ENCODE measurements at regions not wholly inside any gene's neighbourhood (a gene's known extent, or its start where the extent isn't known, plus 50 kb on each side); places are given as distances from the start of the nearest gene placed in this dataset.

DNA sequence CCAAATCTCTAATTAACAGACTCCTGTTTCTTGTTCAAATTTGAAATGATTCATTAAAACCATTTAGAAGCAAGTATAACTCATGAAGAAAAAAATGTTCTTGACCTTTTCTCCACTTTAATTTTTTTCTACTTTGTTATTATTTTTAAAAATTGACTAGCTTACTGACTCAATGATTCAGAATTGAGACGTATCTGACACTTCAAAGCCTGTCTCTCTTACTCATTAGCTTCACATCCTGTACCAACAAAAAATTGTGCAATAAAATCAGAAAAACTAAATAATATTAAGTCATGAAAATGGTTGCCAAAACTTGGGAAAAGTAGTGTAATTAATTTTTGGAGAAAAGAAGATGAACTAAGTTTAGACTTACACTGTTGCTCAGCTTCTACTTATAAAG, 331.2 kb downstream of the SLC16A7 start:
- DNase-seq (ENCODE audit: low read depth in 3 of 3, low spot score in 2 of 3): no peak

DNA sequence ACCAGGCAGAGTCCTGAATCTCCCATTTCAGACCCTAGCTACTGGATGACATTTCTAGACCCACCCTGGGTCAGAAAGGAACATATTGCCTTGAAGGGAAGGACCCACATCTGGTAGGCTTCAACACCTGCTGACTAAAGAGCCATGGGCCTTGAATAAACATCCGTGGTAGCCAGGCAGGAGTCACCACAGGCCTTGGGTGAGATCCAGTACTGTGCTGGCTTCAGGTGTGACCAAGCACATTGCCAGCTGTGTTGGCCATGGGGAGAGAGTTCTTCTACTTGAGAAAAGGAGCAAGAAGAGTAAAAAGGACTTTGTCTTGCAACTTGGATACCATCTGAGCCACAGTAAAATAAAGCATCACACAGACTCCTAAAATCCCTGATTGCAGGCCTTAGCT, 332.6 kb downstream of the SLC16A7 start:
- no peak for DNase-seq (ENCODE audit: low read depth in 3 of 3, low spot score in 2 of 3)

DNA sequence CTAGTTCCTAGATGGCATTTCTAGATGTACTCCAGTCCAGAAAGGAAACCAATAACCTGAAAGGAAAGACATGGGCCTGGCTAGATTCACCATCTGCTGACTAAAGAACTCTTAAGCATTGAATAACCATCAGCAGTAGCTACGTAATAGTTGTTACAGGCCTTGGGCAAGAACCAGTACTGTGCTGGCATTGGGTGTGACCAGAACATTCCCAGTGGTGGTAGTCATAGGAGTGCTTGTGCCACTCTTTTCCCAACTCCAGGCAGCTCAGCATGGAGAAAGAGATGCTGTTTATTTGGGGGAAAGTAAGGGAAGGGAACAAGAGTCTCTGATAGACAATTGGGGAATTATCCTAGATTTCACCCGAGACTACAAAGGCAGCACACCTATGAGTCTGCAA, 333.3 kb downstream of the SLC16A7 start:
- no peak for DNase-seq (ENCODE audit: low read depth in 3 of 3, low spot score in 2 of 3)

DNA sequence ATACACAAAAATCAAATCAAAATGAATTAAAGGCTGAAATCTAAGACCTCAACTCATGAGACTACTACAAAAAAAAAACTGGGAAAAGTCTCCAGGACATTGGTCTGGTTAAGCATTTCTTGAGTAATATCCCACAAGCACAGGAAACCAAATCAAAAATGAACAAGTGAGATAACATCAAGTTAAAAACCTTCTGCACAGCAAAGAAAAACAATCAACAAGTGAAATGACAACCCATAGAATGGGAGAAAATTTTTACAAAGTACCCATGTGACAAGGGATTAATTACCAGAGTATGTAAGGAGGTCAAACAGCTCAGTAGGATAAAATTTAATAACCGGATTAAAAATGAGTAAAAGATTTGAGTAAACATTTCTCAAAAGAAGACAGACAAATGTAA, 338.7 kb downstream of the SLC16A7 start:
- no peak for DNase-seq (ENCODE audit: low read depth in 3 of 3, low spot score in 2 of 3)

DNA sequence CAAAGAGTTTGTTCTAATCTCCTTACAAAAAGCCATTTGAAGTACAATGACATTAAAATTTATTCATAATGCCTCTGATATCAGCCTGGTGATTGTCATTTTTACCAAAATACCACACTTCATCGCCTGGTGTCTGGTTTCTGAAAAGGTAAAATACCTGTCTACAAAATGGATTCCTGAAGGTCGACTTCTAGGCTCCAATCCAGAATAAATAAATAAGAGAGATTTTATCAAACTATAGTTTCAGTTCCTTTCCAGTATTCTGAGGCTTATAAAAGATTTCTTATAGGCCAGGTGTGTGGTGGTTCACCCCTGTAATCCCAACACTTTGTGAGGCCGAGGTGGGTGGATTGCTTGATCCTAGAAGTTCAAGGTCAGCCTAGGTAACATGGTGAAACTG, 340.7 kb downstream of the SLC16A7 start:
- DNase-seq (ENCODE audit: low read depth in 3 of 3, low spot score in 2 of 3): no peak

DNA sequence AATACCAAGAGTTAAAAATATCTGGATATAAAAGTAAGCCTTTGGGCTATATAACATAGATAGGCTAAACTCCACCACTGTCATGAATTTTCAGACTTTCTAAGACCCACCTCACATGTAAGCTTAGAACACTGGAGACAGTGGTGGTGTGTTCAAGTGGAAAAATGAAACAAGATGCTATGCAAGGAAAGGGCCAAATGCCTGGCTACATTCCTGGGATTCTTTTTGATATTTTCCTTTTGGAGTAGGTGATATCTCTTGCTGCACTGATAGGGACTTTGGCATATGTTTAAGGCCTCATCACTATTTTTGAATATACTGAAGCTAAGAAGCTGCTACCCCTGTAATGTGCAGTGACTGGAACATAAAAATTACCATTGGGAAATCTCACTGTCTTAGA, 341.3 kb downstream of the SLC16A7 start:
- DNase-seq (ENCODE audit: low read depth in 3 of 3, low spot score in 2 of 3): no peak

DNA sequence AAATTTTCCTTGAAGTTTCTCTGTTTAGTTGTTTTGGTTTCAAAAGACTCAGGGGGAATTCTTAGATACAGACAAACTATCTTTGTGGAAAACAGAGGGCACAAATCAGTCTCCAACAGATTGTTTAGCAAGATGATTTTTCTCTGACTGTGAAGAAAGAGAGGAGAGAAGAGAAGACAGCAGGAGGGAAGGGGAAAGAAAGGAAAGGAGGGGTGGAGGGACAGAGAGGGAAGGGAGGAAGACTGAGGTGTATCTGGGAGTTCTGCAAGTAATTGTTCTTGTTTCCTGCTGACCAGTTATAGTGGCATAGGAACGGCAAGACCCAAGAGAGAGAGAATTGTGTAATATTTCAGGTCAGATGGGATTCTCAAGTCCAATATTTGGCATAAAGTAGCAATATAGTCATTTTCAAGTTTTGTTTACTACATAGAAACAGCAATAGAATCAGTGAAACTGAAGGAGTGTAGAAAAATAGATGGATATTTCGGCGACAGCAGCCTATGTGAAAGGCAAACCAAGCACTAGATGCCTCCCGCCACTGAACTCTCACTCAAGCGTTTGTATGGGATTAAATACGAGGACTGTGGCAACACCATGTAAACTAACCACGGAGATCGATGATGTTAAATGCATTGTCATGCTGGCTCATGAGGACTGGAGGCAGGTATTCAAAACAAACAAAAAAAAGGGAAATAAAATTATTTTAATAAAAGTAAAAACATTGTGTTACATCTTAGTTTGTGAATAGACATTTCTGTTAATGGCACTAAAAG, 342.5 kb downstream of the SLC16A7 start:
- DNase-seq (ENCODE audit: low read depth in 3 of 3, low spot score in 2 of 3): no peak

DNA sequence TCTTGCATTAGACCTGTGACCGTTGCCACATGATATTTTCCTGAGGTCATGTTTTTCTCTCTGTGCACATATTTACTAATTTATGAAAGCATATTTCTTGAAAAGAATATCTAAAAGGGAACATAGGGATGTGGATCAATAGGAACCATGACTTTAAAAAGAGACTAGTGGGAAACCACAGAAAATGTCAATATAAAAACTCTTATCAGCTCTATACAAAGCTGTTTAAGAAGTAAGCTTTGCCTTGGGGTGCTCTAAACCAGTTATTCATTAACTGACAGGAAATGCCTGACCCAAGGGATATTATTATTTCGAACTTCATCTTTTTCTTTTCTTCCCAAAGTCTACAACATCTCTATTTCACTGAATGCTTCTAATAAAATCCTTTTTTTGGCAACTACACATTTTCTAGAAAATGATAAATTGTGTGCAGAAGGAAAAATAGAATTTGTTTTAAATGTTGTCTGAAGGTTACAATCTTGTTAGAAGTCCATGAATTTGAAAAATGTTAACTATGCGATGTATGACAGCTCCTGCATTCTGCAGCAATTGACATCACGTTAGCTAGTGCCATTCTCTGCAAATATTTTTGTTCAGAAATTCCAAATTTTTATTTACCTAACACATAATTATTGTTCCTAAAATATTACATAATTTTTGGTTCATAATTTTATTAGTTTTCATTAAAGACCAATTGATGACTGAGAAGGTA, 345.0 kb downstream of the SLC16A7 start:
- no peak for DNase-seq (ENCODE audit: low read depth in 3 of 3, low spot score in 2 of 3)

DNA sequence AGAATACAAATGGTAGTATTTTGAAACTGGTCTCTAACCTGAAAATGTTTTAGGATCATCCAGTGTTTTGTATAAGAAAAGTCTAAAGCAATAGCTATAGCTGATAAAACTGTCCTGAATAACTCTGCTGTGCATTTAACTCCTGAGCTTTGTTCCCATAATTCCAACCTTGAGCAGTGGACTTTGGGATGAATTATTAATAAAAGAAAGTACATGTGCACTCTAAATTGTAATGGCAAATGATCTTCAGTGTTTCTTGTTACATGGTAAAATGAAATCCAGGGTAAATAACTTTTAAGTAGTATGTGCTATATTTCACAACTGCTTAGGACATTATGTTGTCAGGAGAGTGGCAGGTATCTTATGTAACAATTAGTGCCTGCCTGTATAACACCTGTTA, 345.6 kb downstream of the SLC16A7 start:
- no peak for DNase-seq (ENCODE audit: low read depth in 3 of 3, low spot score in 2 of 3)

DNA sequence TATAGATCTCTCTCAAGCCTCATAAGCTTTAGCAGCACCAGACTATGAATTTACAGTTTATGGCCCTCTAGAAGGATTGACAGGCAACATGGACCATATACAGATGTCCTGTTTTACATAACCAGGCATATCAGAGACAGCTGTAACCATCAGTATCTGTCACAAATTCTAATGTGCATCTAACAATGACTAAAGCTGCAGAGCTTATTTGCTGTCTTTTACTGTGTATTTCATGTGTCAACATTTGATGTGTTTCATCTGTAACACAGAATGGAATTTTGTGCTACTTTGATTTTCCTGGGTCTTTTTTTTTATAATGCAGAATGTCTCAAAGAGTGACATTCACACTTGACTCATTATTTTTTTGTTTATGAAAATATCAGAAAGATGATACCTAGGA, 348.3 kb downstream of the SLC16A7 start:
- no peak for DNase-seq (ENCODE audit: low read depth in 3 of 3, low spot score in 2 of 3)

DNA sequence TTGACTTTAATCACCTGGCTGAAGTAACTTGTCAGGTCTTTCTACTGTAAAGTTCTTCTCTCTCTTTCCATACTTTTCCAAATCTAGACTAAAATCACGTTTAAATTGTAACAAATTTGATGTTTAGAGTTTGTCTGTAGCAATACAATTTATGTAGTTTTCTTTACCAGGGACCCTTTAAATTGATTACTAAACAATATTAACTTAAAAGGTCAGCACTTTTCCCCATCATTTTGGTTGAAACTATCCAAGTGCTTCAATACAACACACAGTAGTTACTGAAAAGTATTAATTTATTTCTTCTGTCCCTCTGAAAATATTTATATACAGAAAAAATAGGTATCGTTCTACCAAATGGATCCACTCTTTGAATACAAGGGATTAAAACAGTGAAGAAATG, 350.8 kb downstream of the SLC16A7 start:
- DNase-seq (ENCODE audit: low read depth in 3 of 3, low spot score in 2 of 3): no peak

DNA sequence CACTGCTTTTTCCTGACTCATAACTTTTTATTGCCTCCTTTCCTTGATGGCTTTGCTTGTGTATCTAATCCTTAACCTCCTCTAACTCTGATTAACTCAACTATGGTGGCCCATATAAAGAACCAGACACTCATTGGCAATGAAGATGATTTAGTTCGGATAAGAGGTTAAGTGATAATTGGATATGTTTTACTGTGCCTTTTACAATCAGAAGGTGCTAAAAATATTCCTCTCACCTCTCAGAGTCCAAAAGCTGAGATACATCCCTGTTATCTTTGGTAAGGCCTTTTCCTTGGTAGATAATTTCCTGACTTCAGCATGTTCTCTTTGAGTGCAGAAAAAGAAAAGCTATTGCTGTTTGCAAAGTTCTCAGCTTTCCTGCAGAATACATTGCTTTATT, 367.7 kb downstream of the SLC16A7 start:
- DNase-seq (ENCODE audit: low read depth in 3 of 3, low spot score in 2 of 3): no peak

DNA sequence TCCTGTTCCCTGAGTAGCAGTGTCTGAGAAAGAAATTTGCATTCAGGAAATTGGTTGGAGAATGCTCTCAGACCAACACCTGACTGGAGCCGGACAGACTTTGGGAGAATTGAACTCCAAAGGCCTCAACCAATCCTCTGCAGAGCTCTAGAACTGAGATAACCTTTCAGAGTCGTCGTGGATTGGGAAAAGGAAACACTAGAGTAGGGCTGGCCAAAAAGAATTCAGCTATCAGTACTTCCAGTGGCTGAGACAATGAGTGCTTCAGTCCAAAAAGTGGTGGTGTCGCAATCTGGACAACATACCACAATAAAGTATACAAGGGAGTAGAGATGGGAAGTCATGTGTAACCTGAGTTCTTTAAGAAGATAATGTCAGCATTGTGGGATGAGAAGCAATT, 377.1 kb downstream of the SLC16A7 start:
- DNase-seq (ENCODE audit: low read depth in 3 of 3, low spot score in 2 of 3): no peak

DNA sequence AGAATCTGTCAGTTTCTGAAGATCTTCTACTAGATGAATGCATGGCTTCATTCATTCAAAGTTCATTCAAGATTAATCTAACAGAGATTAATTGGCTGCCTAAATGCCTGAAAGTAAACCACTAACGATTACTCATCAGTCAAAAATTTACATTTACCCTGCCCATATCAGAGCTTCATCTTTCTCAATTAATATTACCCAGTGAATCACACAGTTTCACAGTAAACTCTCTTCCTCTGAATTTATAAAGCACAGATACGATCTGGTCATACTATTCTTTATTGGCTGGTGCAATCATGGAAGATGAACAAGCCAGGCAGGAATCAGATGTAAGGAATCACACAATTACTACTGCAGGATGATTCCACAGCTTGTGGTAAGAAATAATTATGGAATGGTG, 377.7 kb downstream of the SLC16A7 start:
- DNase-seq (ENCODE audit: low read depth in 3 of 3, low spot score in 2 of 3): no peak

DNA sequence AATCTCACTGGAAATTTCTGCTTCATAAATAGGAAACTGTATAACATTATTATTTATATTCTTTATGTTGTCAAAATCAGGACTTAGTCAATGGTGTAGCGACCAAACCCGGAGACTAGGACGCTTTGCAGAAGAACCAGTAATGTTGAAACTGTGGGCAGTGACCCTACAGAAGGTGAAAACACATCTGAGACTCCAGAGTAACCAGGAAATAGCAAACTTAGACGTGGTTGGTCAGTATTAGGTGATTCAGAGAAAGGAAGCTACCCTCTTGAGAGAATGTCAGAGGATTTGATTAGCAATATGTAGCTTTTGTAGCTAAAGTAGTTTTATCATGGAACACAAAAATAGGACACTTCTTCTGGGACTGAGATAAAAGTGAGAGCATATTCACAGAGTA, 381.9 kb downstream of the SLC16A7 start:
- no peak for DNase-seq (ENCODE audit: low read depth in 3 of 3, low spot score in 2 of 3)

DNA sequence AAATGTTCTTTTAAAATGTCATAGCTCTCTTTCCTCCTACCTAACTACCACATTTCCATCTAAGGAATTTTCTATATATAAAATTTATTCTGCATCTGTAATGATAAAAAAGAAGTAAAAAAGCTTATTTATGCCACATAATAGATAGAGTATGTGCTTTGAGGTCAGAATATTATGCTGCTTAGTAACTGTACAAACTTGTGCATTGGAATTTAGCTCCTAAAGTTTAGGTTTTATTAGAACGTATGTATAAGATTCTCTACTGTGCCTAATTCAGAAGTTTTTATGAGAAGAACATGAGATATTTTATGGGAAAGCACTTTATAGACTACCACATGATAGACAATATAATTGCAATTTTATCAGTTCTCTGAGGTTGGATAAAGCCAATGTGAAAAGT, 384.6 kb downstream of the SLC16A7 start:
- DNase-seq (ENCODE audit: low read depth in 3 of 3, low spot score in 2 of 3): no peak

DNA sequence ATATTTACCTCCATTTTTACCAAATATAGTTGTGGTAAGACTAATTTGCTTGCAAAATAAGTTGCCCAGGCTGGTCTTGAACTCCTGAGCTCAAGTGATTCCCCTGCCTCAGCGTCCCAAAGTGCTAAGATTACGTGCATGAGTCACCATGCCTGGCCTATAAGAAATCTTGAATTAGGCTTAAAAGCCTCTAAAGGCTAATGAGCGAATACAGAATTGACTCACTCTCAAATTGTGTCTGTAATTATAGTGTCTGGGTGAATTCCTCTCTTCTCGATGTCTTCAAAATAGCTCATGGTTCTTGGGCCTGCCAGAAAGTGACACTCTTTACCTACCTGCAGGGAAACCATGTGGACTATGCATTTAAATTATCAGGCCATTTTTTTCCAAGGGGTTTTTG, 403.5 kb downstream of the SLC16A7 start:
- DNase-seq (ENCODE audit: low read depth in 3 of 3, low spot score in 2 of 3): no peak

DNA sequence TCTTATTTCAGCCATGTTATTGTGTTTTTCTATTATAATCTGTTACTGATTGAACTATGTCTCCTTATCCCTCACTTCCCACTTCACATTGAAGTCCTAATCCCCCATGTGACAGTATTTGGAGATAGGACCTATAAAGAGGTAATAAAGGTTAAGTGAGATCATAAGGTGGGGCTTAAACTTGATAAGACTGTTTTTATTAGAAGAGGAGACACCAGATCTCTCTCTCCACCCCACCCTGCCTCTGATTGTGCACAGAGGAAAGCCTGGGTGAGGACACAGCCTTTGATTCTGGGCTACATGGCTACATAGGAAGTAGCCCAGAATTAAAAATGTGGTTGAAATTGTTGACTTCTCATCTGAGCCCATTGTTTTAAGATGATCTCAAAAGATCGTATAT, 414.7 kb downstream of the SLC16A7 start:
- DNase-seq (ENCODE audit: low read depth in 3 of 3, low spot score in 2 of 3): no peak

DNA sequence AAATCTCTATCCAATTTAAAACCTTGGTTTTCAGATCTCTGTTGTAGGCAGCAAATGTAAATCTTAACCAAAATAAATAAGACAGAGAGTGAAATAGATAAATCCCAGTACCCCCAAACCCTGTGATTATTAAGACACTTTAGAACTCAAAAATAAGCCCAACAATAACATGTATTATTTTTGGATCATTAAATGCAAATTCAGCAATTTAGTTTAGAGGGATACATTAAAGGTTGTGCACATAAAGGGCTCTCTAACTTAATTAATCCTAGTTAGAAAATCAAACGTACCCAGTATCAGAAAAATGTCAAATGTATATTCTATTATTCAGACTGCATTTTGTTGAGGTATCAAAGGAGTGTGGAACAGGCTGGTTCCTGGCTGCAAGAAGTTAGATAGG, 416.8 kb downstream of the SLC16A7 start:
- DNase-seq (ENCODE audit: low read depth in 3 of 3, low spot score in 2 of 3): no peak

DNA sequence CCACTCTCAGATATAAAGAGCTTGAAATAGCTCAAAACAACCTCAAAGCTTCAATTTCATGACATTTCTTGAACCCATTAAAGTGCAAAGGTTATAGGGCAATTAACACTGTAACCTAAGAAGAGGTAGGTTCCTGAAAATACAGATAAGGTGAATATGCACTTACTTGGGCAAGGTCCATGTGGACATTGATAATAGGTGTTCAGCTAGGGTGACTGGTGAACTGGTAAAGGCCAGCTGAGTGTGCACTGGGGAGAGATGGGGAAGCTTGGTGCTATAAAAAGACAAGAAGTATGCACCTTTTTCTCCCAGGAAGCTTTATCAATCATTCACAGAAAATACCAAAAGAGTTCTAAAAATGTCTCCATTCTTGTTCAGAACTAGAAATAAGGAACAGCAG, 418.6 kb downstream of the SLC16A7 start:
- DNase-seq (ENCODE audit: low read depth in 3 of 3, low spot score in 2 of 3): no peak

DNA sequence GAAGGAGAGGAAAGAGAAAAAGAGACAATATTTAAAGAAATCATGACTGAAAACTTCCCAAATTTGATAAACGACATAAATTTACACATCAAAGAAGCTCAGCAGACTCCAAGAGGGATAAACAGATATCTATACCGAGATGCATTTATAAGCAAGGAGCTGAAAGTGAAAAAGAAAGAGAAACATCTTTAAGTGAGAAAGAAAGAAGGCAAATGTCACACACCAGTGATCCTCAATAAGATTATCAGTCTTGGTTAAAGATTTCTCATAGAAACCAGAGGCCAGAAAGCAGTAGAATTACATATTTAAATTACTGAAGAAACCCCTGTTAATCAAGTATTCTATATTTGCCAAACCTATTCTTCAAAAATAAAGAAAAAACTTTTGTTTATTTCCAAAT, 424.2 kb downstream of the SLC16A7 start:
- no peak for DNase-seq (ENCODE audit: low read depth in 3 of 3, low spot score in 2 of 3)

DNA sequence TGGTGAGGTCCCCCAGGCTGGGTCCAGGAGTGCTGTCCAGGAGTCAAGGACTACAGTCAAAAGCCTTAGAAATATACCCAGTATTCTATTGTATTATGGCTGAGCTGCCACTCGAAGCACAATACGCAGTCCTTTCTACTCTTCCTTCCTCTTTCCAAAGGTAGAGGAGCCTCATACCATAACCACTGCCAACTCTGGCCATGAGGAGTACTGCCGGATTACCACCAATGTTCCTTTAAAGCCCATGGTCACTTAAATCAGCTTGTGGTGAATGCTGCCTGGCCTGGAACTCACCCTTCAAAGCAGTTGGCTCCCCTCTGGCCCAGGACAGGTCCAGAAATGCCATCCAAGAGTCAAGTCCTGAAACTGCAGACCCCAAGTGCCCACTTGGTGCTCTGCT, 425.4 kb downstream of the SLC16A7 start:
- DNase-seq (ENCODE audit: low read depth in 3 of 3, low spot score in 2 of 3): no peak

DNA sequence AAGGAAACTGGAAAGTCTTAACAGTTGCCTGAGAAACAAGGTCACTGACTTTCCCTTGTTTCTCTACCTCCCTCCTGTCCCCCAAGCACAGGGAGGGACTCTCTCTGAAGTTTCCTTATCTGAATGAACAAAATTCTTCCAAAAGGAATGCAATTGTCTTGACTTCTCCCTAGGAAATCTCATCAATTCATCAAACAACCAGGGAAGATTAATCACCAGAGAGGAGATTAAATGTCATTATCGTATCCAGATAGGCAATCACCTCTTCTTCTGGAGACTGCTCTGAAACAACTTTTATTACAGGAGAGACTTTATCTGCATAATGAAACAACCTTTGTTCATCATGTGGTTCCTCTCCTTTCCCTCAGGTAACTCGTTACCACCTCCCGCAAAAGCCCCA, 431.4 kb downstream of the SLC16A7 start:
- DNase-seq (ENCODE audit: low read depth in 3 of 3, low spot score in 2 of 3): no peak

Measured in right renal cortex interstitium (tissue), 3 donors.